HG03432 (cell line): ENCODE measurements at regions not wholly inside any gene's neighbourhood (a gene's known extent, or its start where the extent isn't known, plus 50 kb on each side); places are given as distances from the start of the nearest gene placed in this dataset.

Experiments used
- ATAC-seq: cut with Tn5 transposase; IDR thresholded peaks from one replicate; pipeline ENCODE4 v1.9.1; 2021; ENCODE audit warnings: mild to moderate bottlenecking, moderate library complexity; ENCODE audit not compliant: unreplicated experiment

DNA sequence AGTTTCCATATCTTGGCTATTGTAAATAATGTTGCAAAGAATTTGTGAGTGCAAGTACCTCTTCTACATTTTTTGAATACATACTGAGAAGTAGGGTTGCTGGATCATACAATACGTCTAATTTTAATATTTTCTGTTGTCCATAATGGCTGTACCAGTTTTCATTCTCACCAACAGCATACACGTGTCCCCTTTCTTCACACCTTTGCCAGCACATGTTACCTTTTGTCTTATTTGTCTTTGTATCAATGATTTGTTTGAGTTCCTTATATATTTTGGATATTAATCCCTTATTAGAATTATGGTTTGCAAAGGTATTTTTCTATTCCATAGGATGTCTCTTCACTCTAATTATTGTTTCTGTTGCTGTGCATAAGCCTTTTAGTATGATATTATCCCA is 904.3 kb downstream of the METTL15 start:
- no peak for ATAC-seq

DNA sequence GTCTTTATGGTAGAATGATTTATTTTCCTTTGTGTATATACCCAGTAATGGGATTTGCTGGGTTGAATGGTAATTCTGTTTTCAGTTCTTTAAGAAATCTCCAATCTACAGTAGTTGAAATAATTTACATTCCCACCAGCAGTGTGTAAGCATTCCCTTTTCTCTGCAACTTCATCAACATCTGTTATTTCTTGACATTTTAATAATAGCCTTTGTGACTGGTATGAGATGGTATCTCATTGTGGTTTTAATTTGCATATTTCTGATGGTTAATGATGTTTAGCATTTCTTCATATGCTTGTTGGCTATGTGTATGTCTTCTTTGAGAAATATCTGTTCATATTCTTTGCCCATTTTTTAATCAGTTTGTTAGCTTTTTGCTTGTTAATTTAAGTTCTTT is 901.2 kb downstream of the METTL15 start:
- no peak for ATAC-seq

DNA sequence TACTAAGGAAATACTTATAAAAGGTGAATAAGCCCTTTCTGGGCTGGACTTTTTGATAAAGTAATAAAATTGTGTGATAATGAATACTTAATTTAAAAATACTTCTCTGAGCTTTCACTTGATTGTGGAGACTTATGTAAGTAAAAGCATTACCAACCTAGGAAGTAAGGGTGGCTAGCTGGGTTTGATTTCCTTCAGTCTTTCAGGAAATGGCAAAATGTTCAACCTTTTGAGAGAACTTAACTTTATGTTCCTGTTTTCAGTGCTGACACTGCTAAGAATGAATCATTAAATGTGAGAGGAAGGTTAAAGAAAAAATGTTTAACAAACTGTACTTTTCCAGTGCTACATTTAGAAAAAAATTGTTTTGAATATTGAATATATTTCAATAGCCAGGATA is 900.3 kb downstream of the METTL15 start:
- ATAC-seq: no peak

DNA sequence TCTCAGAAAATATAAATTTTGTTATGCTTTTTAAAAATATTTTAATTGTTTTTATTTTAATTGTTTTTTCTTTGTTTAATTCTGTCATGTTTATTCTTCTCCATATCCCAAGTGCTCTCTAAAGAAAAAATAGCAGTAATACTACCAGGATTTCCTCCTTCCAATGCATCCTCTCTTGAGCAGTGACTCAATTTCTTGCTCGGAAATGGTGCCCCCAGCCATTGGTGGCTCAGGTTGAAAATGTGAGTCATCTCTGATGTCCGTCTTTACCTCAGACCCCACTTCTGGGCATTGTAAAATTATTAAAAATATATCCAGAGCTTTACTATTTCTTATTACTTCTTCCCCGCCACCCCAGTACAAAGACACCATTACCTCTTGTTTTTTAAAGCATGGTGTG is 898.5 kb downstream of the METTL15 start:
- no peak for ATAC-seq

DNA sequence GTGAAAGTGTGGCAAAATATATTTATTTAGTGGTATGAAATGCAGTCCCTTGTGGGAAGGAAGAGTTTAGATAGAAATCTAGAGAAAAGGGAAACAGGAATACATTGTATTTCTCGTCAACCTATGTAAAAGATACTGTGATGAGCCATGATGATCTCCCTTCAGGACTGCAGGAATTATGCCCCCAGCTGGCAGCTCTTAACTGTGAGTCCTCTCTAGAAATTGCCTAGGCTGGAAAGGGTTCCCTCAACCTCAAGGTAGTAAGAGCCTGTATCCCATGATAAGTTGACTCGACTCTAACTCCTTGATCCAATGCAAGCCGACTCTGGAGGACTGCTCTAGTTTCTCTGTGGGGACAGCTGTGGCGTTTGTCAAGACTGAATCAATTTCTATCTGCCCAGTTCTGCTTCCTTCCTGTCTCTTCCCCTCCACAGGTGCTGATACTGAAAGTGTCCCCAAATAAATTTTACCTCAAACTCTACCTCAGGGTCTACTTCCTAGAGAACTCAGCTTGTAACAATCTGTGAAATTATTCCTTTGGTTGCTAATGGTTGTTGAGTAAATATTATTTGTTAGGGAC is 897.3 kb downstream of the METTL15 start:
- ATAC-seq: no peak

DNA sequence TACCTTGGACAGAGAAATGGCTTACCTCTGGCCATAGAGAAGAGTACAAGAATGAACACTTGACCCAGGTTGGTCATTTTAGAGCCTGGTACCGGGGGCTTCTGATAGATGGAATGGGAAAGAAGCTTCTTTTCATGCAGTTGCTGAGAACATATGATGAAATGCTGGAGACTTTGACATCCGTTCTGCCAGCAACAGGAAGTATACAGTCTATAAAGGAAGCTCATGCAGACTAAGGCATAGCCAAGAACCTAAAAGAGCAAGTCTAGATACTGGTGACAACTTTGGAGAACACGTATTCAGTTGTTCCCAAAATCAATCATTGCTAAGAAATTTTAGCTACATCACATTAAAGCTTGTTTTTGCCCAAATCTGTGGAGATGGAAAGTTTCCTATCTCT is 894.6 kb downstream of the METTL15 start:
- no peak for ATAC-seq

DNA sequence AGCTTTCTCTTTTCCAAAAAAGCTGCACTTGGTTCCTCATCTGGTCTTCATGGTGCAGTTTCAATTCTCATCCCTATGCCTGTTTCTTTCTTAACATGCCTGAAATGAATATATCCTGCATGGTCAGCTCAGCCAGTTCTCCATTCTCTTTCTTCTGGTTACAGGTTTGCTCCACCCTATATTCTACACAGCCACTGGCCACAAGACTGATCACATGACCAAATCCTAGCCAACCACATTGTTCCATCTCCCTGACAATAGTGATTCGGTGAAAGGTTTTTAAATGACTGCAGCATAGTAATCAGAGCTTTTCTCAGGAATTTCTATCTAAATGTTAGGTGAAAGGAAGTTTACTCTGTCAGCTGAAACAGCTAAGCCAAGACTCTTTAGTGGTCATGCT is 891.4 kb downstream of the METTL15 start:
- ATAC-seq: no peak

DNA sequence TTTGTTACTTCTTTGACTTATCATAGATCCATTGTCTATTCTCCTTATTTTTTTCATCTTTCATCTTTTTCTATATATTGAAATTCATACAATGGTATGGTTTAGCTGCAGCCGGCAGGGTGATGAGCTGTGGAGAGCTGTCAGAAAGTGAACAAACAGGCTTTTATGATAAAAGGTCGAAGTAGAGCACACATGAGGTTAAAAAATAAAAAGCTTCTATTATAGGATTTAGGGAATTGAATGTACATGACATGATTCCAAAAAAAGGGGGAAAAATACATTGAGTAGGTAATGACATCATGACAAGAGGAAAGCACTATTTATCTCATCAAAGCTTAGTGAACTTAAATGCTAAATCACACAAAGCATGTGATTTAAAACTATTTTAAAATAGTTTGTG is 884.8 kb downstream of the METTL15 start:
- ATAC-seq: no peak

DNA sequence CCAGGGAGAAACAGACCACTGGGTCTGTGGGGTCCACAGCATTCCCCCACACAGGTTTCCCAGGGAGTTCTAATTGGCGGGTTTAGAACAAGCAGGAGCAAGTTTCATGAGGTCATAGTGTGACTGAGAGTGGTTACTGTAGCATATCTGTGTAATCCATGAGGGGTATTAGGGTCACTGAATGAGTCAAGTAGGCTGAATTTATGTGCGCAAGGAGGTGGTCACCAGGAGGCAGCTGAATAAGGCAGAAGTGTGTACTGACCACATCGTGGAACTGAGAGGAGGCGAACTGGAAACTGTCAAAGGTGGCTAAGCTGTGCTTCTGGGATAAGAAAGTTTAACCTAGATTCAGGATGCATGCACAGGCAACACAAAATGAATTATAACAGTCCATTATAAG is 876.0 kb downstream of the METTL15 start:
- no peak for ATAC-seq

DNA sequence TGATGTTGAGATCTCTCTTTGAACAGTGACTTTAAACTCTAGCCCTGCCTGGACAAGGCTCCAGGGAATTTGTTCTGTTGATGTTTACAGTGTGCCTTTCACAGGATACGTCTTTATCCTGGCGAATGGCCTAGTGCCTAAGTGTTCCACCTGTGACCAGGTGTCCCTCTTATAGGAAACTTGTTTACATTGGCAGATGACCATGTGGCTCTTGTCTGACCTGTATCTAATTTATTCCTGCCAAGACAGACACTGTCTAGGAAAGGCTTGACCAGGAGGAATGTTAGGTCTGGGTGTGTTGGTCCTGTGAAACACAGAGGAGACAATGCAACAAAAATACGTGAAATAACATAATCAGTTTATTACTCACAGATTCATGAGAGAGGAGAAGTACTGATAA is 875.6 kb downstream of the METTL15 start:
- ATAC-seq: no peak

DNA sequence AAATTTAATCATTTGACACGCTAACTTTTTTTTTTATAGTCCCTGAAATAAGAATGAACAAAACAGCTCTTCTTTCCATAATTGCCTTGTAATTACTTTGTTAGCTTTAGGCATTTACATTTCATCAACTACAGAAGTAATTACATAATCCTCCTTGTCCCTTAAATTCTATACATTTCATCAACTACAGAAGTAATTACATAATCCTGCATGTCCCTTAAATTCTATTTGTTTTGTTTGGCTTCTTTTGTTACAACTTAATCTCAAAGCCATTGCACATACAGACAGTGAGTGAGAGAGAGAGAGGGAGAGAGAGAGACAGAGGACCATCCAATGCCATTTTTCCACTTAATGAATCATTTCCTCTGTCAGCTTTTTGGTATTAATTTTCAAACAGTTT is 873.2 kb downstream of the METTL15 start:
- ATAC-seq: no peak

DNA sequence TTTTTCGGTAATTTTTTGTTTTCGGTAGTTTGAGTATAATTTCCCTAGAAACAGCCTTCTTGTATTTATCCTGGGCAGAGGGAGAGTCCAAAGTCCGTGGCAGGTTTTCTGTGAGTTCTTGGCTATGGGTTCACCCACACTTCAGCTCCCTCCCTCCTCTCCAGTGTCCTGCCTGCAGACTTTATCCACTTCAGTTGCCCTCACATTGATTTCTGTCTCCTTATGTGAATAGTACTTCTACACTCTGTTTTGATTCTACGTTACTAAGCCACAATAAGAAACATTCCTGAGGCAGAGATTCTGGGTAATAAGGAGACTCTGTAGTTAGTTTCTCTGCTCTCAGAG is 868.6 kb downstream of the METTL15 start:
- no peak for ATAC-seq

DNA sequence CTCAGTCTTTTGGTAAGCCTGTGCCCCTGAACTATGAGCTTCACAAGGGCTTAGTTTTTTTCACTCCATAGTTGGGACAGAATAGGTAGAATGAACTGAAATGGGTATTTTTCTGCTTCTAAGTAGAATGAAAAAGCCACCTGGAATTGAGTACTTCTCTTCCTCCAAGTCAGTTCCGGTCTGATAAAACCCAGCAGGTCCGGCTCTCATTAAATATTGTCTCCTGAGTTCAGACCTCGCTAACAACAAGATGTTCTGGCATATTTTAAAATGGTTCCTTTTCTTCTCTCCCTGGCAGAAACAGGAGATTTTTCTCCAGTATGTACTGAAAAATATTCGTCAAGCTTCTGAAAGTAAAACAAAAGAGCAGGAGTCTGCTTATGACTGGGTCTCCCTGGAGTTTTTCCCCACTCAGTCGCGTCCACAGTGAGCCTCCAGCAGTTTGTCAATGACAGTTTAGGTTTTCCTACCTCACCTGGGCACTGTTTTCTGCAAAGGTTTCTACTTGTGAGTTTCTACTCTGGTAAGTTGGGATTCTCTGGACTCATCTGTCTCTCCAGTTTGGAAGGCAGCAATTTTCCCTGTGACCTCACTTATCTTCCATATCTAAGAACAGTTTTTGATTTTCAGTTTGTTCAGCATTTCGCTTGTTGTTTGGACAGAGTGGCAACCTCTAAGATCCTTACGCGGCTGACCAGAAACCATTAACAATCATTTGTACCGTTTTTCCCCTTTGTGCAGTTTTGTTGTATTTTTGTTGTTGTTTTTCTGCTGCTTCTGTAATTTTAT is 868.0 kb downstream of the METTL15 start:
- ATAC-seq: no peak

DNA sequence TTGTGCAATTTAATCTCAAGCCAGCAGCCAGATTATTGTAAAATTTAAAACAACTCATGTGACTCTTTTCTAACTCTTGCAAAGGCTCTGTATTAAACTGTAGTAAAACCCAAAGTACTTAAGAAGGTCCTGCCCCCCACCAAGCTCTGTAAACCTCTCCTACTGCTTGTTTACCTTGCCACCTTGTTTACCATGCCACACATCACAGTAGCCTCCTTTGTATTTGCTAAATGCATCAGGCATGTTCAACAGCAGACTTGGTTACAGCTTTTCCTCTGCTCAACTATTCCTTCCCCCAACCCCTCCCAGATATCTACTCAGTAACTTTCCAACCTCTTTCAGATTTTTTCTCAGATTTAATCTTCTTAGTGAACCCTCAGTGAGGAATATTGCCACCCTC is 861.6 kb downstream of the METTL15 start:
- ATAC-seq: no peak

DNA sequence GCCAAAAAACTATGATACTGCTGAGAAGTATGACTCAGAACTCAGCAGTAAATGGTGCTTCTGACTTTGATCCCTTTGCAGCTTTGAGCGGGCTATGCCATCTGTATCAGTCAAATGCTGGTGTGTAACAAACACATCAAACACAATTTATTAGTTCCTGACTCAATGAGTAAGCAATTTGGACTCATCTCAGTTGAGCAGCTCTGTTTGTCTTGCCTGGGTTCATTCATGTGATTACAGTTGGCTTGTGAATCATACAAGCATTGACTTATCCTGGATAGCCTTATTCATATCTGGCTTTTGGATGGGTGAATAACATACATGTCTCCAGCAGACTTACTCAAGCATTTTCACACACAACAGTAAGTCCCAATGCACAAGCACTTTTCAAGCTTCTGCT is 858.8 kb downstream of the METTL15 start:
- no peak for ATAC-seq

DNA sequence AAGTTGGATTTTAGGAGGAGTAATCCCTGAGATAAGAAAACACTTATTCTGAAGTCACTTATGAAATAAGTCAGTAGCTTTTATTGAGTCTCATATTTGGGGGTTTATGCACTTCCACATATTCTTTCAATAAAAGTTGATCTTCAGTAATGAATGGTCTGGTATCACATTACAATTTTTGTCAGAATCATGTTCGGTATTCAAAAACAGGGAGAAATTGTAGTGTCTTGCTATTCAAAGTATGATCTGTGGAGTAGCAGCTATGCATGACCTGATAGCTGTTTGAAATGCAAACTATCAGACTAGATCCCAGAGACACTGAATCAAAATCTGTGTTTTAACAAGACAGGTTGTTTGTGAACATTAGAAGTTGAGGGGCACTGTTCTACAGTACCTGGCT is 857.6 kb downstream of the METTL15 start:
- ATAC-seq: no peak

DNA sequence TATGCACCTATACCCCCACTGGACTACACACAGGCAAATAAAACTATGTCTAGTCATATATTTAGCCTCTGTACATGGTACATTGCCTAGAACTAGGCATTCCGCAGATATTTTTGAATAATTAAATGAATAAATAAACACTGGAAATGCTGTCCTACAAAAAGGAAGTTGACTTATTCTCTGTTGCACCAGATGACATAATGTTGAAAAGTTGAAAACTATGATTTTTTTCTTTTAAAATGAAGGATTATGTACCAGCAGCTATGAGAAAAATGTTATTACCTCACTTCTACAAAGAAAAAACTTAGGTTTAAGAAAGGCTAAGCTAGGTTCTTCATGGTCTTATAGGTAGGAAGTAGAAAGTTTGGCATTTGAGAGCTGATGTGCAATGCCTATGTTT is 856.6 kb downstream of the METTL15 start:
- no peak for ATAC-seq

DNA sequence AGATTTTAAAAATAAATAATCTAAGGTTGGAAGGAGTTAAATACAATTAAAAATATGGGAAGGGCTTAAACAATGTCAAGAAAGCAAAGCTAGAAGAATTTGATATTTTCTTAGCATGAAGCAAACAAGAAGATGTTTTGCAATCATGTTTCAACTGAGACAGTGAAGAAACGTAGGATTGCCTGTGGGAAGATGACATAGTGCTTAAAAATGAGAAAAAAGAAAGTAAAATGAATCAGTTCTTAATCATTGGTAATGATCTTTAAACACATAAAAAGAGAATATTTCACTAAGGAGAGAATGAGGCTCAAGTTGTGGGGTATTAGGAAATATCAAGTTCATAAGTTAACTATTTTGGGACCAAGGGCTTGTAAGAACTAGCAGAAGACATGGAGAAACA is 855.0 kb downstream of the METTL15 start:
- no peak for ATAC-seq

DNA sequence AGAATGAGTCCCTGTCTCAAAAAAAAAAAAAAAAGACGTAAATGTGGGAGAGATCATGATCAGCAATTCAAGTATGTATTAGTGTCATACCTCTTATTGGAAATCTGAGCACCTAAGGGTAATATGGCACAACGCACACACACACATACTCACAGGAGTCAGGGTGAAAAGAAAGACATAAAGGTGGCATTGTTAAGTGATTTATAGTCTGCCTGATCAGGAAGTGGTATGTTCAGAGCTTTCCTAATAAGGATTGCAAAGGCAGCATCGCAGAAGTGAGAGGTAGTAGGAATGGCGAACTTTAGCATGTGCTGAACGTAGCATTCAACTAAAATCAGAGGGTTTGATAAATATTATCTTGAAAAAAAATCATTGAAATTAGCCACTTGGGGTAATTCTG is 854.3 kb downstream of the METTL15 start:
- ATAC-seq: no peak

DNA sequence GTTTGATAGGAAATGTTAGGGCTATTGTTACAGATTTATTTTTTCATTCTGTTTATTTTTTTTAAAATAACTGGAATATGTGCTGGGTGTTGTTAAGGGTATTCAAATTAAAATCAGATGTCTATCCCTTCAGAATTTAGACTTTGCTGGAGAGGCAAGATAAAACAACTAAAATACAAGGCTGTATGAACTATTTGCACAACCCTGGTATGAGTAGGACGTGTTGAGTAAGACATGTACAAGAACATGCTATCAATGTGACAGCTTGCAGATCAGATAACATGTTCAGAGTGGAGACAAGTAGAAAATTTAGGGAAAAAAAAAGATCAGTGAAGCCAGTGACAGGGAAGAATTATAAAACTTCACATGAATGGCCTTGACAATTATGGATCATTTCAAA is 853.5 kb downstream of the METTL15 start:
- ATAC-seq: no peak

DNA sequence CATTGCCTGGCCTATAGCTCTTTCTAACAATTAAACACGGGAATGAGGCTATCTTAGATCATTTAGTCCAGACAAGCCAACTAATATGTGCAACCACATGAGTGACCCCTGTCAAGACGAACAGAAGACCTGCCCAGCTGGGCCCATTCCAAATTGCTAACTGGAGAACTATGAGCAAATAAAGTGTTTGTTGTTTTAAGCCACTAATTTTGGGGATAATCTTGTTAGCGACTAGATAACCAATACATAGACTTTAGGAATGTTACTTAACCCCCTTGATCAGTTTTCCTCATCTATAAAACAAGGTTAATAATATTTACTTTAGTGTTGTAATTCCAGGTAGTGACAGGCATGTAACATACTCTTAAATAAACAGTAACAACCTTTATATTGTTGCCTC is 848.3 kb downstream of the METTL15 start:
- no peak for ATAC-seq

DNA sequence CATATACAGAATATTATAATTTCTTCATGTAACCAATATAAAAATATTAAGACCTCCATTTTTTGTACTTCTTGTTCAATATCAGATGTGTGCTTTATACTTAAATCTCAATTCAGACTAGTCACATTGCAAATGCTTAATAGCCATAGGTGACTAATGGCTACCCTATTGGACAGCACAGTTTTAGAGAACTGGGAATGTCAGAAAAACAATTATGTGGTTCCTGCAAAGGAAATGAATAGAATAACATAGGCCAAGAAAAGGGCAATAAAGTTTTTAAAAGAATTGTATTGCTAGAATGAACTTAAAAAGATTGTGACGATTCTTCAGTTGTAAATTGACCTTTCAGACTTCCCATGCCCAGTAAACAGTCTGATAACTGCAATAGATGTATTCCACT is 843.0 kb downstream of the METTL15 start:
- ATAC-seq: no peak

DNA sequence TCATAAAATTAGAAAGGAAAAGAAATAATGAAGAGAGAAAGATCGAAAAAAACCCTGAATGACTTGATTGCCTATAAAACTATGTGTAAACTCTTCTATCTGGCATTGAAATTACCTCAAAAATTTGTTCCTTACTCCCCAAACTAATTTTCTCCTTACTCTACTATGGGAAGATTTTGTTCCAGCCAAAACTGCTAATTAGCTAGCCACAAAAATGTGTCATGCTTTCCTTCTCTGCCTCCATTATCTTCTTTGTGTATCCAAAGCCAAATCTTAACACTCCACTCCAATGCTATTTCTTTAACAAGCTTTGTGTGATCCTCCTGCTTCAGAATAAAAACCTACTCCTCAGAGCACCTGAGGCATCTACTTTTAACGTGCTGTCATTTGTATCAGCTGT is 831.2 kb downstream of the METTL15 start:
- ATAC-seq: no peak
